GM12874 (cell line): ENCODE measurements at regions not wholly inside any gene's neighbourhood (a gene's known extent, or its start where the extent isn't known, plus 50 kb on each side); places are given as distances from the start of the nearest gene placed in this dataset.

Experiments used
- TF ChIP-seq, protein P1 (sequence below): IDR thresholded peaks from 2 replicates; pipeline ENCODE4 v1.5.1; 2011; ENCODE audit warnings: low read depth, mild to moderate bottlenecking, control low read depth, low read length, moderate library complexity; ENCODE audit not compliant: insufficient read depth

DNA sequence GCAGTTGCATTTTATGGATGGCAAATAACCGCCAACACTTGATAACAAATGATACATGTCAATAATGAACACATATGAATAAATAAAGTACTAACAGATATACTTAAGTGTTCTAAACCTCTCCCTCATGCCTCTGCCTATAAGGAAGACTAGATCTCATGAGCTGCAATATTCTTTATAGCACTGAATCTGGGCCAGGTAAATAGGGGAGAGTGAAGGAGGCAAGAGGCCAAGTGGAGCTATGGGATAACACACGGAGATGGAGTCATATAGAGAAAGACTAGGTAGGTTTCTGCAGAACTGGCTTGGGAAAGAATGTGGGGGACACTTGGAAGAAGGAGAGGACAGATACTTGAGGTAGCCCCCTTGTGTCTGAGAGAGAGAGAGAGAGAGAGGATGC, 354.2 kb upstream of the CFAP20DC start:
- TF ChIP-seq, protein P1, sequence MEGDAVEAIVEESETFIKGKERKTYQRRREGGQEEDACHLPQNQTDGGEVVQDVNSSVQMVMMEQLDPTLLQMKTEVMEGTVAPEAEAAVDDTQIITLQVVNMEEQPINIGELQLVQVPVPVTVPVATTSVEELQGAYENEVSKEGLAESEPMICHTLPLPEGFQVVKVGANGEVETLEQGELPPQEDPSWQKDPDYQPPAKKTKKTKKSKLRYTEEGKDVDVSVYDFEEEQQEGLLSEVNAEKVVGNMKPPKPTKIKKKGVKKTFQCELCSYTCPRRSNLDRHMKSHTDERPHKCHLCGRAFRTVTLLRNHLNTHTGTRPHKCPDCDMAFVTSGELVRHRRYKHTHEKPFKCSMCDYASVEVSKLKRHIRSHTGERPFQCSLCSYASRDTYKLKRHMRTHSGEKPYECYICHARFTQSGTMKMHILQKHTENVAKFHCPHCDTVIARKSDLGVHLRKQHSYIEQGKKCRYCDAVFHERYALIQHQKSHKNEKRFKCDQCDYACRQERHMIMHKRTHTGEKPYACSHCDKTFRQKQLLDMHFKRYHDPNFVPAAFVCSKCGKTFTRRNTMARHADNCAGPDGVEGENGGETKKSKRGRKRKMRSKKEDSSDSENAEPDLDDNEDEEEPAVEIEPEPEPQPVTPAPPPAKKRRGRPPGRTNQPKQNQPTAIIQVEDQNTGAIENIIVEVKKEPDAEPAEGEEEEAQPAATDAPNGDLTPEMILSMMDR: no peak

DNA sequence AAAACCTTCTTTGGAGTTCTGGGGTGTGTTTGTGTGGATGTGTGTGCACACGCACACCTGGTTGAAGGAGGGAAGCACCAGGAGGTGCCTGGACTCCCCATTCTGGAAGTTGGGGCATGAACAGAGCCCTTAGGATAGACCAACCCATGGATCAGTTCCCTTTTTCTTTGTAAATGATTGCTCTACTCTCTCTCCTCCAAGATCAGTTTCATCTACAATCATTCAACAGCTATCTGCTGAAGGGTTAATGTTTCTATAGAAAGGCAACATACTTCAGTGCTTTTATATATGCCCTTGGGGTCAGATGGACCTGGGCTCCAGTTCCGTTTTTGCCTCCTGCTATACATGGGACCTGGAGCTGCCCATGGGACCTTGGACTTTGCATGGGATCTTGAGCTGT, 352.1 kb upstream of the CFAP20DC start:
- TF ChIP-seq, protein P1: no peak

DNA sequence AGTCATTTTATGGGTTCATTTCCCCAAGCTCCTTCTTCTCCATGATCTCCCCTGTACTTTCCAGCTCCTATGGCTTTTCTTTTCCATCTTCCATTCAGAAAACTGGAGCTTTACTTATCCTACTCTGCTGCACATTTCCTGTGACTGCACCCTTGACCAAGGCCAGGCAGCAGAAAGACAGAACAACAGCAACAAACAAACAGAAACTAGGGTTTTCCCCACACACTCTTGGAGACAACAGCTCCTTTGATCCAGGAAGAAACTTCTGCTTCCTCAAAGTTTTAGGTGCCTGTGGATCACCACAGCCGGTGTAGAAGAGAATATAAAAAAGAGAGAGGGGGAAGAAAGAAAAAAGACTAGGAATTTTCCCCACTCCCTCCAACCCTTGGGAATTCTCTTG, 342.3 kb upstream of the CFAP20DC start:
- TF ChIP-seq, protein P1: no peak

DNA sequence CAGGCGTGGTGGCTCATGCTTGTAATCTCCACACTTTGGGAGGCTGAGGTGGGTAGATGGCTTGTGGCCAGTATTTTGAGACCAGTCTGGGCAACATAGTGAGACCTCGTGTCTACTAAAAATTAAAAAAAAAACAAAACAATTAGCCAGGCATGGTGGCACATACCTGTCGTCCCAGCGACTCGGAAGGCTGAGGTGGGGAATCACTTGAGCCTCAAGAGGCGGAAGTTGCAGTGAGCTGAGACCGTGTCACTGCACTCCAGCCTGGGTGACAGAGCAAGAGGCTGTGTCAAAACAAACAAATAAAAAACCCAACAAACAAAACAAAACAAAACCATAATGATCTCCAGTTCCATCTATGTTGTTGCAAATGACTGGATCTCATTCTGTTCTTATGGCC, 341.3 kb upstream of the CFAP20DC start:
- TF ChIP-seq, protein P1: no peak

DNA sequence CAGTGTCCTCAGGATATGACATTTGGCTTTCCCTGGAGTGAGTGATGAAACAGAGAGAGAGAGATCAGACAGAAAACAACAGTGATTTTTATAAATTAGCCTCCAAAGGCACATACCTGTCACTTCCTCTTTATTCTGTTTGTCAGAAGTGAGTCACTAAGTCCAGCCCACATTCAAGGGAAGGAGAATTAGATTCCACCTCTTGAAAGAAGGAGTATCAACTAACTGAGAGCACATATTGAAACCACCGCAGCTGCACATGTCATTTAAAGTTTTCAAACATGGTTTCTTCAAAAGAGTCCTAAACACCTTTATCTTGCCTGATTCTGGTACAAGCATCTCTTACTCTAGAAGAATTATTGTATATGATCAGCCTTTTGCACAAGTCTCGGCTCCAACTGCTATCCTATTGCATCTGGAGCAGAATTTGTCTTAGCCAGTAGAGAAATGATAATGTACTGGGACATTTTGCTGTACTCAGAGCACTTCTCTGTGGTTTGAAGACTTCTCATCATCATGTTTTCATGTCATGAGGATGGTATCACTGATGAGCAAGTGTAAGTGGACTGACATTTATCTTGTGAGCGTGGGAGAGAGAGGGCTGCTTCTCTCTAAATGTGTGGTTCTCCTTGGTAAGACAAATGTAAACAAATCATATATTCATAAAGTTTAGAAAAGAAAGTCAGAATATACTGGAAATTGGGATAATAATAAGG, 338.9 kb upstream of the CFAP20DC start:
- TF ChIP-seq, protein P1: no peak

DNA sequence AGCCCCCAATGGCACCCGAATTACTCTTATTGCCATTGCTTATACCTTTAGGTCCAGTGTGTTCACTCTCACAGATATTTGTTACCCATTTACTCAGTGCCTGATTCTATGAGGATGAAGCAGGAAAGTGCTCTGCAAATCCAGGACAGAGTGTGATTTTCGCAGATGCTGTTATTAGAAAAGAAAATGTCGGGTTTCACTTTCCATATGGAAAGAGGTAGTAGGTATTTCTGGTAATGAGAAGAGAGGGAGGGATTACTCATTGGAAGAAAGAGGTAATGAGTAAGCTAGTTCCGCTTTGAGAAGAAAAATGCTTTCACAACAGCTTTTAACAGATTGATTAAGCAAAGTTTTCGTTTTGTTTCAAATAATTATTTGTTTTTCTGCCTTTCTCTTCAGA, 336.3 kb upstream of the CFAP20DC start:
- TF ChIP-seq, protein P1: no peak

DNA sequence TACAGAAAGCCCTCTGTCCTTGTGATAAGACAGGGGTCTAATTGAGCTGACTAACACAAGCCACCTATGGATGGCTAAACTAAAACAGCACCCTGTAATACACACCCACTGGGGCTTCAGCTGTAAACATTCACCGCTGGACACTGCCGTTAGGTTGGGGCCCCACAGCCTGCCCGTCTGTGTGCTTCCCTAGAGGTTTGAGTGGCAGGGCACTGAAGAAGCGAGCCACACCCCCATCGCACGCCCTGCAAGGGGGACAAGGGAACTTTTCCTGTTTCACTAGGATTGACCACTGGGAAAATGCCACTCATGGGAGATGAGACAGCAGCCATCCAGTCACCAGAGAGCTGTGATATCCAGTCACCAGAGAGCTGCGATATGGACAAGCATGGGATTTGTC, 335.7 kb upstream of the CFAP20DC start:
- TF ChIP-seq, protein P1: no peak
